Thoracic aorta (tissue), 2 donors: ENCODE measurements at regions not wholly inside any gene's neighbourhood (a gene's known extent, or its start where the extent isn't known, plus 50 kb on each side); places are given as distances from the start of the nearest gene placed in this dataset.

Experiments
- ATAC-seq: fragments of 150-250 bp; one replicate; pipeline ENCODE4 v1.8.0; 2017; ENCODE audit warnings: low read depth; ENCODE audit not compliant: insufficient number of reproducible peaks, low FRiP score
- DNase-seq: peaks from one replicate; pipeline ENCODE4 v3.0.0-alpha.2; 2020; ENCODE audit warnings: low spot score
- H3K27ac ChIP-seq, 2 donors: fragments of 200-600 bp; sonication (generic); 1 replicate in 1 of 2; 2 replicates in 1 of 2; pipeline ENCODE4 v1.5.1; 2016; ENCODE audit warnings: mild to moderate bottlenecking in 2 of 2, moderate library complexity in 2 of 2
- H3K27me3 ChIP-seq: fragments of 200-600 bp; sonication (generic); replicated peaks from 2 replicates; pipeline ENCODE4 v1.6.0; 2016; ENCODE audit warnings: mild to moderate bottlenecking; ENCODE audit not compliant: insufficient read depth
- H3K36me3 ChIP-seq: fragments of 200-600 bp; sonication (generic); one replicate; pipeline ENCODE4 v1.5.1; 2016
- H3K4me1 ChIP-seq, 2 donors: fragments of 200-600 bp; sonication (generic); 1 replicate in 1 of 2; 2 replicates in 1 of 2; pipeline versions ENCODE4 v1.5.1 to v1.6.0; 2016; ENCODE audit warnings: low read depth in 2 of 2, mild to moderate bottlenecking in 1 of 2; ENCODE audit not compliant: control insufficient read depth in 1 of 2
- H3K4me3 ChIP-seq: fragments of 200-600 bp; sonication (generic); 2 replicates; pipeline ENCODE4 v1.5.1; 2016; ENCODE audit warnings: mild to moderate bottlenecking
- H3K9me3 ChIP-seq: fragments of 200-600 bp; sonication (generic); 2 replicates; pipeline ENCODE4 v1.5.1; 2016
- CTCF ChIP-seq: fragments of 200-600 bp; sonication (generic); IDR thresholded peaks from one replicate; pipeline ENCODE4 v1.5.1; 2019; ENCODE audit warnings: antibody characterized with exemption

DNA sequence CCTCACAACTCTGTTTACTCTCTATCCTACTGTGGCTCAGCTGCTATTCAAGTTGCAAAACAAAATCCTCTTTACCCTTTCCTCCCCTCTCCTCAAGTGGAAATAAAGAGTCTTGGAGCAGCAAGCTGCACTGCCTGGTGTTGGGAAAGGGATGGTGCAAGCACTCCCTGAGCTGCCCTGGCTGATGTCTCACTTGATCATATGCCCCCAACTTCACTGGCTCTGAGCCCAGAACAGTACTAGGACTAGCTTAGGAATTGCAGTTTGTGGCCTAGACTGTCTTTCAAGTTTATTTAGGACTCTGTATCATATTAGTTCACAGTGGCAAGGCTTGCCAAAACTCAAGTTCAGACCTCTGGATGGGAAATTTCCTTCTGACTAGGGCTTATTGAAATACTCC, 1683.8 kb upstream of the SEL1L start:
- Histone ChIP-seq H3K9me3 (no peaks in the 10 kb centered on the region), H3K27me3 (no peaks in the 10 kb centered on the region), H3K4me3 (no peak overlapping the region), H3K27ac (no peak overlapping the region), H3K36me3 (no peaks in the 10 kb centered on the region), H3K4me1 (no peaks in the 10 kb centered on the region)
- no peak for TF ChIP-seq CTCF
- ATAC-seq (no peak), DNase-seq (no peak)

DNA sequence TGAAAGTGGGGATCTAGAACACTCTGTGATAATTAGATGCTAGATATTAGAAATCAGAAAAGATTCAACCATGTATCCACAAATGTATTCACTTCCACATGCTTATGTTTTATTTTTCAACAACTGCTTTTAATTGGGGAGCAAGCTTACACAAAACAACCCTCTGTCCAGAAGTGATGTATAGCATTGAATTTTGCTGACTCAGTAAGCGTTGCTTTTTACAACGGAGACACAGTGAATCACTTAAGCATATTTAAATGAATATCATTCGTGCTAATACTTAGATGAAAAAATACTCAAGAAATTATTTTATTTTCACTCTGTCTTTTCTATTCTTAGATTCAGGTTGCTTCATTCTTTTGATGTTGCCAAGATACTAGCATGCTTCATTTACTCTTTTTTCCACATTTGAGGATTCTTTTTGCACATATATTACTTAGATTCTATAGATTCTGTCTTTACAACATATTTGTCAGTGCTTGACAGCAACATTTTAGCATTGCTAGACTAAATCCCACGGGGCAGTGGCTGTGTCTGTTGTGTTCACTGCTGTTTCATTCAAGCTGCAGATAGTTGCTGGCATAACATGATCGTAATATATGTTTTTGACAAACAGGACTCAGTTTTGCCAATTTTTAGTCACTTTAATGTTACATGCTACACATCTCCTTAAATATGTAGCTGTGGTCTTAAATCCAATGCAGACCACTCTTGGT, 1714.4 kb upstream of the SEL1L start:
- Histone ChIP-seq H3K36me3 (no peaks in the 10 kb centered on the region), H3K9me3 (no peaks in the 10 kb centered on the region), H3K4me1 (no peaks in the 10 kb centered on the region), H3K4me3 (no peak overlapping the region), H3K27ac (no peak overlapping the region), H3K27me3 (no peaks in the 10 kb centered on the region)
- no peak for TF ChIP-seq CTCF
- no peak for ATAC-seq
- DNase-seq = no peak

DNA sequence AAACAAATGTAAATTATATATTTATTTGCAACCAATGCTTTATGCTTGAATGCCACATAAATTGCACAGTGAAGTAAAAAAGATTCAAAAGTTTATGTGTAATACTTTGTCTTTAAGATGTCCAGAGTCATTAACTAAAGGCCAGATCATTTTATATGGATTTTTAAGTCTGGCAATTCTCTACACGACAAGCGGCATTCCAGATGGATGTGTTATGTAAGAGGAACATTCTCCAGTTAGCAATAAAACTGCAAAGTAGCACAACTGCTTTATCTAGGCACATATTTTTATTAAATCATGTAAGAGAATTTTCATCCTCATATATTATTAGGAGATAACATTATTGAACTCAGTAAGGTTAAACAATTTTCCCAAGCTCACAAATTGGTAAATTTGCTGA, 1717.7 kb upstream of the SEL1L start:
- no peak overlapping the region for H3K27ac ChIP-seq
- no peaks in the 10 kb centered on the region for H3K36me3 ChIP-seq
- TF ChIP-seq CTCF = no peak
- ATAC-seq (no peak), DNase-seq (no peak)
- no peak overlapping the region for H3K4me3 ChIP-seq
- no peaks in the 10 kb centered on the region for H3K9me3 ChIP-seq
- H3K4me1 ChIP-seq = peaks cover 0 to 10% of the 10 kb centered on the region in 2 donors
- no peaks in the 10 kb centered on the region for H3K27me3 ChIP-seq

DNA sequence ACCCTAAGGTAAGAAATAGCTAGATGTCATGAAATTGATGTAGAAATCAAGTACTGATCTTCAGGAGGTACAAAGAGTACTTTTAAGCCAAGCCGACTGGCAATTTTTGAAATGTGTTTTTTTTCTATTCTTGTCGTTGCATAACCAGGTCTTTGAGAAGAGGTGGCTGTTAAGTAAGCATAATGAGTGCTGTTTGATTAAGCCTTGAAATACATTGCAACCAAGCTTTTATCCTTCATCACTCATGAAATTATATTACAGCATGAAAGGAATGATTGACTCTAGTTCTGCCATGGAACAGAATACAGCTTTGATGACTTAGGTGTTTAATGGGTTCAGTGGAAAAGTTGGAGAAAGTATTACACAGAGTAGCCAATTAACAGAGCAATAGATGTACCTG, 1720.2 kb upstream of the SEL1L start:
- no peak for ATAC-seq

More for the DNA sequence above, 1720.2 kb upstream of the SEL1L start:
- no peaks in the 10 kb centered on the region for H3K27me3 ChIP-seq
- no peaks in the 10 kb centered on the region for H3K9me3 ChIP-seq
- no peak for TF ChIP-seq CTCF
- H3K36me3 ChIP-seq = no peaks in the 10 kb centered on the region
- H3K4me1 ChIP-seq = peaks cover 0 to 10% of the 10 kb centered on the region in 2 donors
- no peak overlapping the region for H3K4me3 ChIP-seq
- no peak for DNase-seq
- no peak overlapping the region for H3K27ac ChIP-seq
